ENCODE measurements at regions not wholly inside any gene's neighbourhood (a gene's known extent, or its start where the extent isn't known, plus 50 kb on each side); places are given as distances from the start of the nearest gene placed in this dataset.
"Not testable (repeated sequence)": the region's sequence is repeated elsewhere in the genome, so short reads cannot be mapped to it uniquely, and the experiment has no call there.

DNA sequence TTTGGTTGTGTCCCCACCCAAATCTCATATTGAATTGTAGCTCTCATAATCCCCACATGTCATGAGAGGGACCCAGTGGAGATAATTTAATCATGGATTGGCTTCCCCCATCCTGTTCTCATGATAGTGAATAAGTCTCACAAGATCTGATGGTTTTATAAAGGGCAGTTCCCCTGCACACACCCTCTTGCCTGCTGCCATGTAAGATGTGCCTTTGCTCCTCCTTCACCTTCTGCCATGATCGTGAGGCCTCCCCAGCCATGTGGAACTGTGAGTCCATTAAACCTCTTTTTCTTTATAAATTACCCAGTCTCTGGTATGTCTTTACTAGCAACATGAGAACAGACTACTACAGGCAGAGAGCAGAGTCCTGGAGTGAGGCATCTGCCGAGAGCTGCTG is 90.2 kb upstream of the SLC45A1 start:
- TF ChIP-seq, protein P1, sequence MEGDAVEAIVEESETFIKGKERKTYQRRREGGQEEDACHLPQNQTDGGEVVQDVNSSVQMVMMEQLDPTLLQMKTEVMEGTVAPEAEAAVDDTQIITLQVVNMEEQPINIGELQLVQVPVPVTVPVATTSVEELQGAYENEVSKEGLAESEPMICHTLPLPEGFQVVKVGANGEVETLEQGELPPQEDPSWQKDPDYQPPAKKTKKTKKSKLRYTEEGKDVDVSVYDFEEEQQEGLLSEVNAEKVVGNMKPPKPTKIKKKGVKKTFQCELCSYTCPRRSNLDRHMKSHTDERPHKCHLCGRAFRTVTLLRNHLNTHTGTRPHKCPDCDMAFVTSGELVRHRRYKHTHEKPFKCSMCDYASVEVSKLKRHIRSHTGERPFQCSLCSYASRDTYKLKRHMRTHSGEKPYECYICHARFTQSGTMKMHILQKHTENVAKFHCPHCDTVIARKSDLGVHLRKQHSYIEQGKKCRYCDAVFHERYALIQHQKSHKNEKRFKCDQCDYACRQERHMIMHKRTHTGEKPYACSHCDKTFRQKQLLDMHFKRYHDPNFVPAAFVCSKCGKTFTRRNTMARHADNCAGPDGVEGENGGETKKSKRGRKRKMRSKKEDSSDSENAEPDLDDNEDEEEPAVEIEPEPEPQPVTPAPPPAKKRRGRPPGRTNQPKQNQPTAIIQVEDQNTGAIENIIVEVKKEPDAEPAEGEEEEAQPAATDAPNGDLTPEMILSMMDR (conservative IDR thresholded peaks at IDR 0.05; ENCODE audit: low read length): not testable (repeated sequence)
- not testable (repeated sequence) for TF ChIP-seq EZH2phosphoT487 (IDR thresholded peaks at IDR 0.05; ENCODE audit: borderline replicate concordance)

All from Loucy (cell line).